Rectal smooth muscle tissue (tissue), 1 donor: ENCODE measurements at regions not wholly inside any gene's neighbourhood (a gene's known extent, or its start where the extent isn't known, plus 50 kb on each side); places are given as distances from the start of the nearest gene placed in this dataset.
"Not testable (repeated sequence)": the region's sequence is repeated elsewhere in the genome, so short reads cannot be mapped to it uniquely, and the experiment has no call there.

ENCODE experiments used
- H3K27ac ChIP-seq: one replicate; pipeline ENCODE4 v1.7.0; 2013; ENCODE audit warnings: low read depth, low read length, inconsistent platforms
- H3K27me3 ChIP-seq: one replicate; pipeline ENCODE4 v1.7.0; 2013; ENCODE audit warnings: low read length; ENCODE audit not compliant: control insufficient read depth, insufficient read depth
- H3K36me3 ChIP-seq: one replicate; pipeline ENCODE4 v1.7.0; 2013; ENCODE audit warnings: low read length; ENCODE audit not compliant: control insufficient read depth, insufficient read depth
- H3K4me1 ChIP-seq: one replicate; pipeline ENCODE4 v1.7.0; 2013; ENCODE audit warnings: low read length; ENCODE audit not compliant: control insufficient read depth, insufficient read depth
- H3K4me3 ChIP-seq: one replicate; pipeline ENCODE4 v1.7.0; 2013; ENCODE audit warnings: low read length
- H3K9ac ChIP-seq: one replicate; pipeline ENCODE4 v1.7.0; 2013; ENCODE audit warnings: low read length

GRCh38 chr2:57491213-57491612 is 555.4 kb upstream of the VRK2 start:
- H3K9ac ChIP-seq = no peak overlapping the region
- no peak overlapping the region for H3K27ac ChIP-seq
- no peak overlapping the region for H3K4me3 ChIP-seq
- H3K4me1 ChIP-seq = no peaks in the 10 kb centered on the region
- no peaks in the 10 kb centered on the region for H3K27me3 ChIP-seq
- no peaks in the 10 kb centered on the region for H3K36me3 ChIP-seq

GRCh38 chr2:57493966-57494365 is 552.6 kb upstream of the VRK2 start:
- not testable (repeated sequence) for H3K4me3 ChIP-seq, H3K27ac ChIP-seq, H3K4me1 ChIP-seq, H3K27me3 ChIP-seq, H3K9ac ChIP-seq, H3K36me3 ChIP-seq

GRCh38 chr2:57497489-57498096 is 549.0 kb upstream of the VRK2 start:
- Histone ChIP-seq H3K36me3 (no peaks in the 10 kb centered on the region), H3K4me3 (no peak overlapping the region), H3K27ac (no peak overlapping the region), H3K4me1 (no peaks in the 10 kb centered on the region), H3K9ac (no peak overlapping the region), H3K27me3 (no peaks in the 10 kb centered on the region)

GRCh38 chr2:57504787-57505186 is 541.8 kb upstream of the VRK2 start:
- H3K27ac ChIP-seq = no peak overlapping the region
- no peaks in the 10 kb centered on the region for H3K27me3 ChIP-seq
- H3K9ac ChIP-seq = no peak overlapping the region
- H3K4me1 ChIP-seq = no peaks in the 10 kb centered on the region
- H3K36me3 ChIP-seq = no peaks in the 10 kb centered on the region
- no peak overlapping the region for H3K4me3 ChIP-seq

- Histone ChIP-seq H3K9ac (no peak overlapping the region), H3K4me3 (no peak overlapping the region), H3K27ac (no peak overlapping the region), H3K4me1 (no peaks in the 10 kb centered on the region), H3K27me3 (no peaks in the 10 kb centered on the region), H3K36me3 (no peaks in the 10 kb centered on the region)
Observed at GRCh38 chr2:57509189-57509588, 537.4 kb upstream of the VRK2 start.

- H3K9ac ChIP-seq = no peak overlapping the region
- H3K27me3 ChIP-seq = no peaks in the 10 kb centered on the region
- no peak overlapping the region for H3K27ac ChIP-seq
- H3K36me3 ChIP-seq = no peaks in the 10 kb centered on the region
- H3K4me1 ChIP-seq = no peaks in the 10 kb centered on the region
- no peak overlapping the region for H3K4me3 ChIP-seq
Observed at GRCh38 chr2:57510704-57511103, 535.9 kb upstream of the VRK2 start.

- Histone ChIP-seq H3K4me1 (no peaks in the 10 kb centered on the region), H3K4me3 (no peak overlapping the region), H3K27ac (no peak overlapping the region), H3K36me3 (no peaks in the 10 kb centered on the region), H3K9ac (no peak overlapping the region), H3K27me3 (no peaks in the 10 kb centered on the region)
Observed at GRCh38 chr2:57515366-57515765, 531.2 kb upstream of the VRK2 start.

- no peaks in the 10 kb centered on the region for H3K4me1 ChIP-seq
- H3K4me3 ChIP-seq = no peak overlapping the region
- no peak overlapping the region for H3K27ac ChIP-seq
- H3K36me3 ChIP-seq = no peaks in the 10 kb centered on the region
- no peak overlapping the region for H3K9ac ChIP-seq
- H3K27me3 ChIP-seq = no peaks in the 10 kb centered on the region
Observed at GRCh38 chr2:57516698-57517340, 529.8 kb upstream of the VRK2 start.

GRCh38 chr2:57523304-57523703 is 523.3 kb upstream of the VRK2 start:
- Histone ChIP-seq H3K4me1 (no peaks in the 10 kb centered on the region), H3K9ac (no peak overlapping the region)

GRCh38 chr2:57527685-57528084 is 518.9 kb upstream of the VRK2 start:
- Histone ChIP-seq H3K4me3 (no peak overlapping the region), H3K27ac (no peak overlapping the region), H3K27me3 (no peaks in the 10 kb centered on the region), H3K4me1 (no peaks in the 10 kb centered on the region), H3K9ac (no peak overlapping the region), H3K36me3 (no peaks in the 10 kb centered on the region)

More at GRCh38 chr2:57523304-57523703, 523.3 kb upstream of the VRK2 start:
- Histone ChIP-seq H3K27me3 (no peaks in the 10 kb centered on the region), H3K4me3 (no peak overlapping the region), H3K27ac (no peak overlapping the region), H3K36me3 (no peaks in the 10 kb centered on the region)

- Histone ChIP-seq H3K27ac (no peak overlapping the region), H3K9ac (no peak overlapping the region), H3K36me3 (no peaks in the 10 kb centered on the region), H3K4me3 (no peak overlapping the region), H3K4me1 (no peaks in the 10 kb centered on the region), H3K27me3 (no peaks in the 10 kb centered on the region)
Observed at GRCh38 chr2:57528499-57528898, 518.1 kb upstream of the VRK2 start.

- Histone ChIP-seq H3K27me3 (no peaks in the 10 kb centered on the region), H3K4me3 (no peak overlapping the region)
Observed at GRCh38 chr2:57534358-57534757, 512.2 kb upstream of the VRK2 start.

GRCh38 chr2:57536535-57537231 is 509.9 kb upstream of the VRK2 start:
- H3K9ac ChIP-seq = no peak overlapping the region
- H3K4me3 ChIP-seq = no peak overlapping the region
- no peak overlapping the region for H3K27ac ChIP-seq
- no peaks in the 10 kb centered on the region for H3K27me3 ChIP-seq
- no peaks in the 10 kb centered on the region for H3K36me3 ChIP-seq
- no peaks in the 10 kb centered on the region for H3K4me1 ChIP-seq

More at GRCh38 chr2:57534358-57534757, 512.2 kb upstream of the VRK2 start:
- H3K9ac ChIP-seq = no peak overlapping the region
- H3K36me3 ChIP-seq = no peaks in the 10 kb centered on the region
- no peak overlapping the region for H3K27ac ChIP-seq
- H3K4me1 ChIP-seq = no peaks in the 10 kb centered on the region
